Parathyroid adenoma (tissue), 2 donors: ENCODE measurements at regions not wholly inside any gene's neighbourhood (a gene's known extent, or its start where the extent isn't known, plus 50 kb on each side); places are given as distances from the start of the nearest gene placed in this dataset.

Experiments
- H2AFZ ChIP-seq: fragments of 300-600 bp; sonication (generic); one replicate; pipeline ENCODE4 v1.7.0; 2017; ENCODE audit warnings: antibody characterized with exemption, mild to moderate bottlenecking
- H3K27ac ChIP-seq: fragments of 300-600 bp; sonication (generic); one replicate; pipeline ENCODE4 v1.7.0; 2017
- H3K27me3 ChIP-seq: fragments of 300-600 bp; sonication (generic); one replicate; pipeline ENCODE4 v1.7.0; 2017; ENCODE audit warnings: low read length; ENCODE audit not compliant: control insufficient read depth, insufficient read depth
- H3K36me3 ChIP-seq: fragments of 300-600 bp; sonication (generic); one replicate; pipeline ENCODE4 v1.7.0; 2017; ENCODE audit warnings: low read length; ENCODE audit not compliant: control insufficient read depth, insufficient read depth
- H3K4me1 ChIP-seq: fragments of 300-600 bp; sonication (generic); one replicate; pipeline ENCODE4 v1.7.0; 2017; ENCODE audit warnings: control low read depth
- H3K4me2 ChIP-seq: fragments of 300-600 bp; sonication (generic); one replicate; pipeline ENCODE4 v1.7.0; 2017; ENCODE audit warnings: low read length
- H3K4me3 ChIP-seq: fragments of 300-600 bp; sonication (generic); one replicate; pipeline ENCODE4 v1.7.0; 2017; ENCODE audit warnings: low read depth, low read length
- H3K79me2 ChIP-seq: fragments of 300-600 bp; sonication (generic); one replicate; pipeline ENCODE4 v1.7.0; 2017; ENCODE audit warnings: control low read depth
- H3K9ac ChIP-seq: fragments of 300-600 bp; sonication (generic); one replicate; pipeline ENCODE4 v1.7.0; 2017; ENCODE audit warnings: mild to moderate bottlenecking
- H3K9me3 ChIP-seq: fragments of 300-600 bp; sonication (generic); one replicate; pipeline ENCODE4 v1.7.0; 2017; ENCODE audit warnings: low read length; ENCODE audit not compliant: control insufficient read depth
- CTCF ChIP-seq: fragments of 300-600 bp; sonication (generic); IDR thresholded peaks from one replicate; pipeline ENCODE4 v1.7.0; 2017; ENCODE audit warnings: antibody characterized with exemption, mild to moderate bottlenecking
- donor health status: primary hyperparathyroidism.

- no peak overlapping the region for H3K9ac ChIP-seq
- H3K4me1 ChIP-seq = no peaks in the 10 kb centered on the region
- H3K27me3 ChIP-seq = no peaks in the 10 kb centered on the region
- TF ChIP-seq CTCF = no peak
- H3K27ac ChIP-seq = no peak overlapping the region
- no peaks in the 10 kb centered on the region for H3K9me3 ChIP-seq
- no peak overlapping the region for H3K4me3 ChIP-seq
- H3K79me2 ChIP-seq = no peaks in the 10 kb centered on the region
- H3K4me2 ChIP-seq = no peak overlapping the region
- no peak overlapping the region for H2AFZ ChIP-seq
- no peaks in the 10 kb centered on the region for H3K36me3 ChIP-seq
Observed at GRCh38 chr22:49505337-49506009, 322.2 kb downstream of the BRD1 start.

- H3K27me3 ChIP-seq = no peaks in the 10 kb centered on the region
- H3K36me3 ChIP-seq = no peaks in the 10 kb centered on the region
- no peak for TF ChIP-seq CTCF
- no peak overlapping the region for H3K9ac ChIP-seq
- no peaks in the 10 kb centered on the region for H3K9me3 ChIP-seq
- no peaks in the 10 kb centered on the region for H3K79me2 ChIP-seq
- H3K4me3 ChIP-seq = no peak overlapping the region
- no peak overlapping the region for H2AFZ ChIP-seq
- H3K27ac ChIP-seq = no peak overlapping the region
- no peak overlapping the region for H3K4me2 ChIP-seq
- no peaks in the 10 kb centered on the region for H3K4me1 ChIP-seq
Observed at GRCh38 chr22:49503896-49504521, 323.7 kb downstream of the BRD1 start.

- no peaks in the 10 kb centered on the region for H3K36me3 ChIP-seq
- H3K27me3 ChIP-seq = no peaks in the 10 kb centered on the region
- TF ChIP-seq CTCF = no peak
- no peaks in the 10 kb centered on the region for H3K79me2 ChIP-seq
- no peak overlapping the region for H3K27ac ChIP-seq
- H3K9me3 ChIP-seq = no peaks in the 10 kb centered on the region
- H3K4me2 ChIP-seq = no peak overlapping the region
- no peak overlapping the region for H2AFZ ChIP-seq
- no peak overlapping the region for H3K9ac ChIP-seq
- no peak overlapping the region for H3K4me3 ChIP-seq
- H3K4me1 ChIP-seq = no peaks in the 10 kb centered on the region
Observed at GRCh38 chr22:49503321-49503720, 324.4 kb downstream of the BRD1 start.

- Histone ChIP-seq H3K27me3 (no peaks in the 10 kb centered on the region), H3K4me1 (no peaks in the 10 kb centered on the region)
- TF ChIP-seq CTCF = no peak
Observed at GRCh38 chr22:49502126-49502826, 325.4 kb downstream of the BRD1 start.

More at GRCh38 chr22:49502126-49502826, 325.4 kb downstream of the BRD1 start:
- Histone ChIP-seq H3K36me3 (no peaks in the 10 kb centered on the region), H2AFZ (no peak overlapping the region), H3K79me2 (no peaks in the 10 kb centered on the region), H3K4me2 (no peak overlapping the region), H3K27ac (no peak overlapping the region), H3K9ac (no peak overlapping the region), H3K9me3 (no peaks in the 10 kb centered on the region), H3K4me3 (no peak overlapping the region)
